ENCODE measurements at regions not wholly inside any gene's neighbourhood (a gene's known extent, or its start where the extent isn't known, plus 50 kb on each side); places are given as distances from the start of the nearest gene placed in this dataset.

GRCh38 chr6:167472148-167472547, 147.3 kb downstream of the TTLL2 start:
- TF ChIP-seq CTCF (IDR thresholded peaks at IDR 0.05; ENCODE audit: low read depth, low read length, poor library complexity, severe bottlenecking) (no peak), EZH2phosphoT487 (IDR thresholded peaks at IDR 0.05; ENCODE audit: borderline replicate concordance, low read length) (no peak)

All from DOHH2 (cell line).